Stimulated activated CD8-positive, alpha-beta memory T cell treated with anti-CD3 and anti-CD28 coated beads, Interleukin-2, amount 100 ng/mL, for 1 hour (primary cell): ENCODE measurements at regions not wholly inside any gene's neighbourhood (a gene's known extent, or its start where the extent isn't known, plus 50 kb on each side); places are given as distances from the start of the nearest gene placed in this dataset.

Source experiments
- DNase-seq, 2 donors: peaks; one replicate each; pipeline ENCODE4 v3.0.0-alpha.2; 2020; ENCODE audit warnings: low read depth in 2 of 2

DNA sequence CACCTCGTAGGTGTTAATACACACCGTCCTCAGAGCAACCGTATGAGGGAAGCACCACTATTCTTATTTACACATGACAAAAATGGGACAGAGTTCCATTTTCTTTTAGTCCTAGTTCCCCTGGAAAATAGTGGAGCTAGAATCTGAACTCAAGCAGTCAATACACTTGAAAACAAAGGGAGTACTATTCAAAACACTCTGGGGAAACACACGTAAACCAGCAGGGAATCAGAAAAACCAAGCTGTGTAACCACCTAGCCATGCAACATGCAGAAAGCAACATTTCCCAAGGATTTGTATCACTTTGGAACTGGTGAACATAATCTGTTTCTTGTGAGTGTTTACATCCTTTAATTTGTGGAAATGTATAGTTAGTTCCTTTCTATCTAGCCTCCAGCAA is 208.2 kb downstream of the UBE2E3 start:
- DNase-seq: no peak

DNA sequence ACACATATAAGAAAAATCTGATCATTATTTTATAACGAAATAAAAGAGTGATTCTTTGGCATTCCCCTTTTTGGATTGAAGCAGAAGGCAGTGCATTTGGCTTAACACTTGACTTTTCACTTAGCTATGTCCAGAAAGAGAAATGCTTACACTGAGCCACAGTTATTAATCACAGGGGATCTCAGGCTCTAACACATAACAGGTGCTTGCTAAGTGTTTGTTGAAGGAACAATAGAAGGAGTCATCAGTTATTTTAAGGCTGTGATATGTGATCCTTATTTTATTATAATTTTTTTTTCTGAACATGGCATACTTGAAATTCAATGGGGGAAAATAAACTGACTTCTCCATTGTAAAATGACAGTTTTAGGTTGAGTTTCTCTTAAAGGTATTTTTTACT is 209.5 kb downstream of the UBE2E3 start:
- DNase-seq: no peak

DNA sequence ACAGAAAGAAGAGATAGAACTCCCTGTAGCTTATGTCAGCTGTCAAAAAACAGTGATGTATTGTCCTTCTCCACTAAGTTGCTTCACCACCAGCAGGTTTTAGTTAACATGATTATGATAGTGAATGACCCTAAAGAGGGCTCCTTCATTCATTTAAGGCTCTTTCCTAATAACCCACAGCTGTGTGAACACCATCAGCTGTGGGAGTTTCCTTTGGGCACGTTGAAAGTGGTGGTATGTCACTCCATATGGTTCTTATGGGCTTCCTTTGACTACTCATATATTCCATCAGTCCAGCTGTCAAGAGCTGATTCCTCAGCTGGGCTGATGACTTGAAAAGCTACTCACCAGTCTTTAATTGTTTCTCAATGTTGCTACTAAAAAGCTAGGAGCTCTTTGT is 210.3 kb downstream of the UBE2E3 start:
- no peak for DNase-seq

DNA sequence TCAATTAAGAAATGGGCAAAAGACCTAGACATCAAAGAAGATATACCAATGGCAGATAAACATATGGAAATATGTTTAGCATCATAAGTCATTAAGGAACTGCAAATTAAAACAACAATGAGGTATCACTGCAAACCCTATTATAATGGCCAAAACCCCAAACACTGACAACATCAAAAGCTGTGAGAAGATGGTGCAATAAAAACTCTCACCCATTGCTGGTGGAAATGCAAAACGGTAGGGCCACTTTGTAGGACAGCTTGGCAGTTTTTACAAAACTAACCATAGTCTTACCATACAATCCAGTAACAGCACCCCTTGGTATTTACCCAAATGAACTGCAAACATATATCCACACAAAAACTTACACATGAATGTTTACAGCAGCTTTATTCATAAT is 213.1 kb downstream of the UBE2E3 start:
- no peak for DNase-seq

DNA sequence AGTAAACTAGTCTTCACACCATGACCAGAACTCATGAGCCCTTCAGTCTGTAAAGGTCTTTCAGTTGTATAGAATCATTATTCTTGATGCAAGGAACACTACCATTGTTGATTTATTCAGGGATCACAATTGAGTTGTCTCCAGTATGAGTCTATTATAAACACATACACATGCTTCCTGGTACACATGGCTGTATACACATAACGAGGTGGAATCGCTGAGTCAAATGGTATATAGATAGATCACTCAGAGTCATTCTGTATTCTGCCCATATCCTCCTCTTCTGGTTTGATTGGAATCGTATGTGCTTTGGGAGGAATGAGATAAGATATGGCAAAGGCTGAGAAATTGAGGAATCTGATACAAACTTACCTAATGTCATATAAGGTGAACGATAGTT is 216.0 kb downstream of the UBE2E3 start:
- DNase-seq: no peak

DNA sequence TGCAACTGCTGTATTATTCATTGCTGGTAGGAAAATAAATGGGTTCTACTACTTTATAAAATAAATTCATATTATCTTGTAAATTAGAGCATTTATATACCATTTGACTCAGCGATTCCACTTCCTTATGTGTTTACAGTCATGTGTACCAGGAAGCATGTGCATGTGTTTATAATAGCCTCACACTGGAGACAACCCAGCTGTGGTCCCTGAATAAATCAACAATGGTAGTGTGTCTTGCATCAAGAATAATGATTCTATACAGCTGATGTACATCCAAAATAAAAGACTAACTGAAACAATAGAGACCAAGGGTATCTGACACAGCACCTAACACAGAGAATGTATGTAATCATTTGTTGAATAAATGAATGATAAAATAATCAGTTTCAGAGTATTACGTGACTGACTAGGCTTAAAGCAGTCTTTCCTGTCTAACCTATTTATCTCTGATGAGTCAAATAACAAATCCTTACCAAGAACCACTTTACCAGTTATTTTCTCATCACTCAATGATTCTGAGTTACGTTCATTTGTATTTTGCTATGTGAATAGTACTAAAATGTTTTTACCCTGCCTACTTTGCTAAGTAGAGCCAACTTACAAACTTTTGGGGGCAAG is 216.8 kb downstream of the UBE2E3 start:
- no peak for DNase-seq

DNA sequence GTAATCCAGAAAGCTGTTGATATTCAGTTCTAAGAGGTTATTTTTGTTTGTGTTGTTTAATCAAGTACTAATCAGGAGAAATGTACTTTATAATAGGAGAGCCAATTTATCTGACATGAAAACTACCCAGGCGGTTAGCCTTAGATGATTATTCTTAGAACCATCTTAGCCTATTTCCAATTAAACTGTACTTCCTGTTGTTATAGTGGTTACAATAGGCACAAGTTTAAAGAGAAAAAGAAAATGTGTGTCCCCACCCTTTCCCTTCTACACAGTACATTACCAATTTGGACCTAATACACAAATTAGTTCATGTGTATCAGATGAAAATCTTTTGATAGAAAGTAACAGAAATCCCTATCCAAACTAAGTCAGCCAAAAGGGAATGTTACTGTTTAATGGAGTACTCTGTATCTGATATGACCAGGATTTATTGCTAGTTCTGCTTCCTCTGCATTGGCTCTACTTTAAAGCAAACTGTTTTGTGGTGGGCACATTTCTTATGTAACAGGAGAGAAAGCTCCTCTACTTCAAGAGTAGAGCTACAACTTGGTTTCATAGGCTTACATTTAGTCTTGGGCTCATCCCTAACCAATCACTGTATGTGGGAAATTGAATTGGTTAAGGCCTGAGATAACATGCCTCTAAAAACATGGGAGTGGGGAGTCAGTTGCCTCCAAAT is 217.9 kb downstream of the UBE2E3 start:
- no peak for DNase-seq

DNA sequence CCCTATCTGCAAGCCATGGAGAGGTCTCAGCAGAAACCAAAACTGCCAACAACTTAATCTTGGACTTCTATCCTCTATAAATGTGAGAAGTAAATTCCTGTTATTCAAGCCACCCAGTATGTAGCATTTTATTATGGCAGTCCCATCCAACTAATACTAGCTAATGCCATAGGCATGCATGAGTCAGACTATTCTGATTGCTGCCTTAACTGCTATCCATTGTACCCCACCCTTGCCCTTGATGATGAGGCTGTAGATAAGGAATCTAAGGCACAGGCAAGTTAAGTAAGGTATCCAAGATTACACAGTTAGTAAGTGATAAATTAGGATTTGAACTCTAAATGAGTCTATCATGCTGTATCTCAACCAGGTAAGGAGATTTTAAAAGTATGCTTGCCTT is 223.0 kb downstream of the UBE2E3 start:
- no peak for DNase-seq

DNA sequence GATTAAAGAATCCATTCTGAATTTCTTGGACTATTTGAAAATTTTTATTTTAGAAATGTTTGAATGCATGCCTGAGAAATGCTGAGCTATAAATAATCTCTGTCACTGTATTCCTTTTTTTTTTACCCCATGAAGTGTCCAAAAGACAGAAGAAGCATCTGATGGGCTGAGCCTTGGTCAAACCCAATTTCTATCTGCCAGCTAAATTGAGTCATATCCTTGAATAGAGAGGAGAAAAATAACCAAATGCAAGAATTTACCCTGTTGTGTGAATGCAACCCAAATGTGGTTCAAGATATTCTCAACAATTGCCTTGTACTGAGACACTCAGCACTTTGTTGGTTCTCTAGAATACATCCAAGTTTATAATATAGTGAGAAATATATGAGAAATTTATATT is 223.5 kb downstream of the UBE2E3 start:
- DNase-seq: no peak

DNA sequence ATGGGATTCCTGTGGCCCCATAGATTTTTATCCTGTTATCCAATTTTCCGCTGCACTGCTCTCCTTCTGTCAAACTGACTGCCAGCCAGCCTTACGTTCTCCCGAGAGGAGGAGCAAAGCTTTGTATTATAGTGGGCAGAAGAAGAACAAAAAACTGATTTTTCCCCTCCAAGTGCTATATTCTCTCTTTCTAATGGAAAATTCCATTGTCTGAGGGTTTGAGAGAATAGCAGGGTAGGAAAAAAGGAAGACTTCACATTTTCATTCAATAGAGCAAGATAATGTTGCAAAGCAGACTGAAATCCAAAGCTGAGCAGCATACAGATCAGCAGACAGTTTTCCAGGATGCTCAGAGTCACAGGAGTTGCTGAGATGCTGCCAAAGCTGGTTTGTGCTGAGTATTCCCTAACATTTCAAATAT is 238.0 kb downstream of the UBE2E3 start:
- DNase-seq: no peak

DNA sequence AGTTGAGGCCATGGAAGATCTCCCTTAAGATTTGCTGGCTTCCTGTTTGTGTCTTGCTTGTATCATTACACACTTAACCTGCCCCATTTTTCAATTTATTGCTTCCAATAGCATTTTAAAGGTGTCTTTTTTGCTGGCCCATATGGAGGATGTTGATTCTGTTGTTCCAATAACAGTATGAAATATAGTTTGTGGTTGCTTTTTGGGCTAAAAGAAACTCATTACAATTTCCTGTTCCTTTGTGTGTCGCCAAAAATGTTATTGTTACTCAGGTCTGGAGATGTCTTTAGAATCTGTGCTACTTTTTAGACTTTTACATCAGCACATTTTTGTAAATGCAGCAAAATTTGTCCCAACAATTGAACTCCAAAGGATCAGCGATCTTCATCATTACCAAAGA is 234.0 kb upstream of the ITGA4 start:
- DNase-seq: no peak

DNA sequence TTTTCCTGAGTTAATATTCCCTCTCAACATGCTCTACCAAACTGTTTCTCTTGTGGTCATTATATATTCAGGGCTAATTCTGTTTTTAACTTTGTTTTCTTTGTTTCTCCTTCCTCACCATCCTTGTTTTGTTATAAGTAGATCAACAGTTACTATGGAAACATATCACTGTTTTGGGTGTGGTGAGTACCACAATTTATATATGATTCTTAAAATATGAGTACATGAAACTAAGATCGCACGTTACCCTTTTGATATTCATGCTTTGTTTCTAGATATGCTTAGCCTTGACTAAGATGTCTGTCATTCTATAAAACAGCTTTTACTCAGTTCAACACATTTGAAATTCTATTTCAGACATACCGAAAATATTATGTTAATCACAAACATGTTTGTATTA is 232.3 kb upstream of the ITGA4 start:
- DNase-seq: no peak

DNA sequence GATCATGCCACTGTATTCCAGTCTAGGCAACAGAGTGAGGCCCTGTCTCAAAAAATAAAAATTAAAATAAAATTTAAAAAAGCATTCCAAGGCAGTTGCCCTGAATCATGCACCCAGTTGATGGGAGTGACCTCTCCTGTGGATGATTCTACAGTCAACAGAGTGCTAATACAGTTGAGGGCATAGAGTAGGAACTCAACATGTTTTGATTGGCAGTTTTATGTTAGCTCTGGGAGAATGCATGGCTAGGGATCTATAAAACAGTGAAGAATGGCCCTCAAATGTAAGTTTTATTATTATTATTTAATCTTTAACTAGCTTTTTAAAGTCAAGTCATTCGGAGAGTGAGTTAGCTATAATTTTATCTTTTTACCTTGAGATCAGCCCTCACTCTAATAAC is 228.5 kb upstream of the ITGA4 start:
- DNase-seq: no peak

DNA sequence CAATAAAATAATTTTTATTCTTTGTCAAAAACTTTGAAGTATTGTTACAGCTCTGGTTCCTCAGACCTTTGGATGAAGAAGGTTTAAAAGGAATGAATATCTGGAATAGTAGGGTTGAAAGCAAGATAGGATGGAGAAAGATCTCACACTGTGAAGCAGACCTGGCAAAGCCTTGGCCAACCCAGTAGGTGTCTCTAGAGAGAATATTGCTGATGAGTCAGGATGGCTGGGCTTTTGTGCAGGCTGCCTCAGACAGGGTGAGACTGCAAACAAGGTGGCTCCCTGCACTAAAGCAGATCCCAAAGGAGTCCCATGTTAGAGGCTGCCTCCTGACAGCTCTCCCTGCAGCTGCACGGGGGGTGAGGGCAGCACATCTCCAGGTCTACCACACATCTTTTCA is 226.0 kb upstream of the ITGA4 start:
- no peak for DNase-seq

DNA sequence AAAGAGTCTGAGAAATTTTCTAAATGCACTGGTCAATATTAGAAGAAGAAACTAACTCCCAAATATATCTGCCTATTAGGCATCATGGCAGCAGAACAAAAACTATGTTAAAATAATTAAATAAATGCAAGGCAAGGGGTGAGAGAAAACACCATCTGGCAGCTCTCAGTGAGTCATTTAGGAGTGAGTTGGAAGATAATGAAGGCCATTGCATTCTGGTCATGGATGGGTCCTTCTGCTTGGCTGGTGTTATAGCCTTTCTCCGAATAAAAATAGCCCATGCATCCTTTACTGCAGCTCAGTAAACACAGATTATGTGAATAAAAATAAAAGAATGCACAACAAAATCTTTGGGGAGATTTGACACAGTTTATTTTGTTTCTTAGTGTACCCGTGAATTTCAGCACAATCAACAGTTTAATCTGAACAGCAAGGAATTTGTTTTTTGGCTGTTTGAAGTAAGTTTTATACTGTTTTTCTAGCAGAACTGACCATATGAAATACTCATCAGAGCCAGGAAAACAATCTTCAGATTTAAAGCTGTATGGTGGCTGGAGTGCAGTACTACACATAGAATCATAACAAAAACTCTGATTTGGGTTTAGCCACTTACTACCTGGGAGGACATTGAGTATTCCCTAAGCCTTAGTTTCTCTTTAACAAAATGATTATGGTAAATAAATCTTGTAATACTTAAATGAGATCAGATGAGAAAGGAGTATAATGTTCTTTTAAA is 225.1 kb upstream of the ITGA4 start:
- no peak for DNase-seq

DNA sequence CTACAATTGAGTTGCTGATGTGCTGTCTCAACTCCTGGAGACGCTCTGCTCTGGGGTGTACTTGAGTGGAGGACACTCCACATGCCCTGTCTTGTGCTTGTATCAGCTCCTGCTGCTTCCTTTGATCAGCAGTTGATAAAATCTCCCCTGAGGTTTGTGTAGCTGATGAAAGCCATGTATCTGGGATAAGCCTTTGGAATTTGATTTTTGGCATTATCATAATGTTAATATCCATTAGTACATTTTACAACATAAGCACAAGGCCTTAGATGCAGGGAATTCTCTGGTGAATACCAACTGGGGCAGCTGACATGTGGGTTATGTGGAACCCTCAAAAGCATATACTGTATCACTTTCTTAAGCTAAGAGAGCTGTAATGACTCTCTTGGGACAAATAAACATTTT is 222.7 kb upstream of the ITGA4 start:
- DNase-seq: no peak

DNA sequence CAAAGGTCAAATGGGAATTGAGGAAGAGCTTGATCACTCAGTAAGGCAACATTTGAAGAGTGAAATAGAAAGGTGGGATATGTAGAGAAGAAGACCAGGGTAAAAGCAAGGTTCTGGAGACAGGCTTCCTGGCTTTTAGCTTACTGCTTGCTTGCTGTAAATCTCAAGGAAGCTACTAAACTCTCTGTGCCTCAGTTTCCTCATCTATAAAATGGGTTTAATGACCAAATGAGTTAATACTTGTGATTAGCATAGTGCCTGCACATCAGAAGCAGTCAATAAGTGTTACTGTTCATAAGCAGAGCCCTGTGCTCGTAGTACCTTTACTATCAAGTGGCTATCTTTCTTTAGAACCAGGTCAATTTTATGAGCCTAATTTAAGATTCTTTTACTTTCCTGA is 222.2 kb upstream of the ITGA4 start:
- DNase-seq: no peak

DNA sequence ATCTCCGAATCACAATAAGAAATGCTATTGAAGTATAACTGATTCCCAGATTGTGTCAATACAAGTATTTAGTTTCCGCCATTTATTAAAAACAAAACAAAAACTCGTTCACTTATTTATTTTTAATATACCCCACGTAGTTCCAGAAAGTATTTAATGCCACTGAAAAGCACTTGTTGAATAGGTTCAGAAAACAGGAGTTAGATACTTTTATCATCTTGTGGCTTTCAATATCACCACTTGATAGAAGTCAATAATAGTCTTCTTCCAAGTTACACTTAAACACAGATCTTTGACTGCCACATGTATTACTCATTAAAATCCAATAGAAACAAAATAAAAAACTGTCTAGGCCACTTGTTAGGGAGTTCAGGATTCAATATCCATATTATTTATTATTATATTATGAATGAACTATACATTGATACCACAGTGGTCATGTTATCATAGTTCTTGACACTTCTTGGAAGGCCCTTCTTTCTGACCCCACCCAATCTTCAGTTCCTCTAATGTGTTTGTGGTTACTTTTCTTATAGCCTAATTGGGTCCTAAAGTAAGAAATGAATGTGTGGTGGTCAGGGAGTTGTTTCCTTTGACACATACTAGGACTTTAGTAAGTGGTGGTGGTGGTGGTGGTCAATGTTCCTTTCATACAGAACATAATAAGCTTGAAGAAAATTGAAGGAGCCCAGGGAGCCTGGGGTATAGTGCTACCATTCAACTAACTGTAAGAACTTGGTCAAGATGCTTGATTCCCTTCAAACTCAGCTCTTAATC is 221.3 kb upstream of the ITGA4 start:
- DNase-seq: no peak

DNA sequence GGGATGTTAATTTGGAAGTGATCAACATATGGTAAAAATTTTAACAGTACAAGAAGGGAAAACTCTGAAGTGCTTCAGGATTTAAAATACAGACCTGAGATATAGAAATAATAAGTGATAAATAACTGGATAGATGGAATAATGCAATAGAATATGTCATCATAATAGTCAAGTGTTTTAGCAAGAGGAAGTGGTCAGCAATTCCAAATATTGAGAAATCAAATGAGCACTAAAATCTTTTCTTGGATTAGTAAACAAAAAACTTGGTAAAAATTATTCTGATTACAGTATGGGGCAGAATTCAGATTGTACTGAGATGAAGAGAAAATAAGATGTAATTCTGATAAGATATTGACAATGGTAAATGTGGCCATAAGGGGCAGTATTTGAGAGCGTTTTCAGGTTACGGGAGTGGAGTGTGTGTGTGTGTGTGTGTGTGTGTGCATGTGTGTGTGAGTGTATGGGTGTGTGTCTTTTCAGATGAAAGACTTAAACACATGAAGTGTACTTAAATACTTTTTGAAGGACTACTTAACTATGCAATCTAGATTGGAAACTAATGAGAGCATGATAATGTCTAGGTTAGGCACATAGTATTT is 217.9 kb upstream of the ITGA4 start:
- DNase-seq: no peak

DNA sequence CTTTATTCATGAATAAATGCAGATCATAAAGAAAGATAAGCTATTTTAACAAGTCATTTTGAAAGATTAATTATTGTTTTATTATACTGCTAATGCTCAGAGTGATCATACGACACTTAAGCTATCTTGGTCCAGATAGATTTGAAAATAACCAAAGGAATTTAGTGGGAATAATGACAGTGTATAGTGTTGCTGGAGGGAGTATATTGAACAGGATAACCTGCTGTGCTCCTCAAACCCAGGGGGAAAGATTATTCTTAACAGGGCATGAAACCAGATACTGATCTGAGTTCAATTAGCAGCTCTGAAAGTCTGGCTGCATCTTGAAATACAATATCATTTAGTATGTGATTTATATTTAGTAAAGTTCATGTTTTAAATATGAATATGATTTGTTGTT is 216.3 kb upstream of the ITGA4 start:
- DNase-seq: no peak

DNA sequence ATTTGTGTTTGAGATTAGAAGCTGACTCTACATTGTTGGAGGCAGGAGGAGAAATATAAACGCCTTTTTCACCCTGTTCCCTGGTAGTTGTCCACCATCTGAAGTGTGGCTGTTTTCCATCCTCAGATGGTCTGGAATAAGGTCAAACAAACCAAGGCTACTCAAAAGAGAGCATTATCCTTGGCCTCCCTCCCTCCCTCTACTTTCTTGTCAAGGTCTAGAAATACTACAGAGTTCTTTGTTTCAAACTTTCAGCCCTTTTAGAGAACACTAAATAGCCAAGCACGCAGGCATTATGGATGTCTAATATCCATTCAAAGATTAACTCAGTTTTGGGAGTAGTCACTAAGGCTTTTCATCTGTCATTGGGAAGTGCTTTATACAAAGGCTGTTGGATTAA is 215.8 kb upstream of the ITGA4 start:
- DNase-seq: no peak

DNA sequence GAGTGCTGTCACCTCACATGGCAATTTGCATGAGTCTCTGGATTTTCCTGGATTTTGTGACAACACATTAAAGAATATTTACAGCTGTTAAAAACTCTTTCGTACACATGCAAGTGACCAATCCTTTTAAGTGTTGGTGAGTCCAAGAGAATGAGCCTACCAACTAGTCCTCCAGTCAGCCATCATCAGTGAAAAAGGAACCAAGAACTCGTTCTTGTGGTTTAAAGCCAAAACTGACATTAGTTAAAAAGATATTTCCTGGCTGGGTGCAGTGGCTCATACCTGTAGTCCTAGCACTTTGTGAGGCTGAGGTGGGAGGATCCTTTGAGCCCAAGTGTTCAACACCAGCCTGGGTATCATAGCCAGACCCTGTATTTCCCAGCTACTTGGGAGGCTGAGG is 215.4 kb upstream of the ITGA4 start:
- DNase-seq: no peak
